GM23338 (cell line): ENCODE measurements at regions not wholly inside any gene's neighbourhood (a gene's known extent, or its start where the extent isn't known, plus 50 kb on each side); places are given as distances from the start of the nearest gene placed in this dataset.

Experiments used
- ATAC-seq: fragments of 200-7000 bp; cut with Tn5 transposase; 3 replicates; pipeline ENCODE4 v1.9.1; 2020
- DNase-seq: peaks from one replicate; pipeline ENCODE4 v3.0.0-alpha.2; 2015; ENCODE audit warnings: low spot score
- H2AFZ ChIP-seq: fragments of 200-600 bp; sonication (generic); 2 replicates; pipeline ENCODE4 v1.8.0; 2016; ENCODE audit warnings: antibody characterized with exemption, mild to moderate bottlenecking, moderate library complexity
- H3F3A ChIP-seq: fragments of 200-600 bp; sonication (generic); replicated peaks from 2 replicates; pipeline ENCODE4 v1.8.0; 2017; ENCODE audit warnings: antibody characterized with exemption, mixed run types, low read depth
- H3K27ac ChIP-seq: fragments of 200-600 bp; sonication (generic); 2 replicates; pipeline ENCODE4 v1.6.1; 2016; ENCODE audit warnings: low read depth
- H3K27me3 ChIP-seq: fragments of 200-600 bp; sonication (generic); 2 replicates; pipeline ENCODE4 v1.8.0; 2016; ENCODE audit warnings: mild to moderate bottlenecking, mixed run types, moderate library complexity; ENCODE audit not compliant: insufficient read depth
- H3K36me3 ChIP-seq: fragments of 200-600 bp; sonication (generic); 2 replicates; pipeline ENCODE4 v1.8.0; 2016; ENCODE audit warnings: mild to moderate bottlenecking; ENCODE audit not compliant: insufficient read depth
- H3K4me1 ChIP-seq: fragments of 200-600 bp; sonication (generic); 2 replicates; pipeline ENCODE4 v1.8.0; 2016; ENCODE audit warnings: mild to moderate bottlenecking, moderate library complexity; ENCODE audit not compliant: insufficient read depth
- H3K4me2 ChIP-seq: fragments of 200-600 bp; sonication (generic); 2 replicates; pipeline ENCODE4 v1.7.1; 2017; ENCODE audit warnings: mixed run types
- H3K4me3 ChIP-seq: fragments of 200-600 bp; sonication (generic); 2 replicates; pipeline ENCODE4 v1.6.1; 2016; ENCODE audit warnings: mixed run types
- H3K79me2 ChIP-seq: fragments of 200-600 bp; sonication (generic); replicated peaks from 2 replicates; pipeline ENCODE4 v1.8.0; 2017; ENCODE audit warnings: mild to moderate bottlenecking; ENCODE audit not compliant: insufficient read depth
- H3K9me2 ChIP-seq: fragments of 200-600 bp; sonication (generic); 2 replicates; pipeline ENCODE4 v1.8.0; 2017; ENCODE audit not compliant: insufficient read depth
- H4K20me1 ChIP-seq: fragments of 200-600 bp; sonication (generic); replicated peaks from 2 replicates; pipeline ENCODE4 v1.8.0; 2017; ENCODE audit warnings: mild to moderate bottlenecking; ENCODE audit not compliant: insufficient read depth
- H3K27ac Mint-ChIP-seq: 2 replicates; pipeline ENCODE4 v1.8.0; 2020; ENCODE audit warnings: inconsistent platforms, mild to moderate bottlenecking, moderate library complexity, mixed read lengths
- H3K27me3 Mint-ChIP-seq: 3 replicates; pipeline ENCODE4 v1.8.0; 2022; ENCODE audit warnings: low read depth, mild to moderate bottlenecking, moderate library complexity, mixed read lengths, inconsistent platforms; ENCODE audit not compliant: insufficient read depth, poor library complexity
- H3K36me3 Mint-ChIP-seq: 3 replicates; pipeline ENCODE4 v1.8.0; 2021; ENCODE audit warnings: low read depth, mild to moderate bottlenecking, inconsistent platforms, moderate library complexity, mixed read lengths
- H3K4me1 Mint-ChIP-seq: 3 replicates; pipeline ENCODE4 v1.8.0; 2020; ENCODE audit warnings: mild to moderate bottlenecking, inconsistent platforms, mixed read lengths
- H3K4me3 Mint-ChIP-seq: 3 replicates; pipeline ENCODE4 v1.8.0; 2021; ENCODE audit warnings: moderate library complexity, mild to moderate bottlenecking, inconsistent platforms, mixed read lengths
- H3K9me3 Mint-ChIP-seq: 3 replicates; pipeline ENCODE4 v1.8.0; 2020; ENCODE audit warnings: moderate library complexity, mild to moderate bottlenecking, inconsistent platforms, mixed read lengths
- CREB1 ChIP-seq: fragments of 250-450 bp; sonication (Bioruptor Pico); IDR thresholded peaks from 2 replicates; pipeline ENCODE4 v1.5.0; 2020; ENCODE audit warnings: low read depth, mild to moderate bottlenecking, moderate library complexity
- CTCF ChIP-seq, 2 experiments: fragments of 200-600 bp in 1 of 2; sonication (generic) in 1 of 2; conservative IDR thresholded peaks; 2 replicates each; pipeline versions ENCODE4 v1.5.1 to v1.6.1; 2016 to 2017; ENCODE audit warnings: antibody characterized with exemption in 2 of 2, low read depth in 2 of 2, mild to moderate bottlenecking in 2 of 2, moderate library complexity in 1 of 2
- ETS1 ChIP-seq: IDR thresholded peaks from 2 replicates; pipeline ENCODE4 v1.6.1; 2016; ENCODE audit warnings: antibody characterized with exemption
- EZH2 ChIP-seq: fragments of 200-600 bp; sonication (generic); IDR thresholded peaks from one replicate; pipeline ENCODE4 v1.8.0; 2017; ENCODE audit warnings: antibody characterized with exemption, mild to moderate bottlenecking, low read depth; ENCODE audit not compliant: unreplicated experiment
- EZH2phosphoT487 ChIP-seq: fragments of 200-600 bp; sonication (generic); IDR thresholded peaks from one replicate; pipeline ENCODE4 v1.8.1; 2018; ENCODE audit warnings: antibody characterized with exemption; ENCODE audit not compliant: unreplicated experiment
- JUNB ChIP-seq: IDR thresholded peaks from one replicate; pipeline ENCODE4 v1.6.1; 2016; ENCODE audit warnings: antibody characterized with exemption; ENCODE audit not compliant: unreplicated experiment
- NANOG ChIP-seq: IDR thresholded peaks from 2 replicates; pipeline ENCODE4 v1.6.1; 2016; ENCODE audit warnings: antibody characterized with exemption, borderline replicate concordance
- POLR2AphosphoS5 ChIP-seq: IDR thresholded peaks from 2 replicates; pipeline ENCODE4 v1.6.1; 2016; ENCODE audit warnings: antibody characterized with exemption, low read depth
- REST ChIP-seq: IDR thresholded peaks from one replicate; pipeline ENCODE4 v1.6.1; 2018; ENCODE audit warnings: antibody characterized with exemption; ENCODE audit not compliant: unreplicated experiment
- STAT1 ChIP-seq: IDR thresholded peaks from one replicate; pipeline ENCODE4 v1.6.1; 2016; ENCODE audit warnings: antibody characterized with exemption; ENCODE audit not compliant: unreplicated experiment
- ZNF114 ChIP-seq: fragments of 250-450 bp; sonication (Bioruptor Pico); IDR thresholded peaks from 2 replicates; pipeline ENCODE4 v1.5.0; 2020; ENCODE audit warnings: mild to moderate bottlenecking, moderate library complexity
- ZNF331 ChIP-seq: fragments of 250-450 bp; sonication (Bioruptor Pico); IDR thresholded peaks from 2 replicates; pipeline ENCODE4 v1.5.0; 2020; ENCODE audit warnings: low read depth, mild to moderate bottlenecking, moderate library complexity
- ZNF462 ChIP-seq: fragments of 250-450 bp; sonication (Bioruptor Pico); IDR thresholded peaks from 2 replicates; pipeline ENCODE4 v1.5.0; 2020; ENCODE audit warnings: mild to moderate bottlenecking, moderate library complexity

- no peak overlapping the region for H3K27ac Mint-ChIP-seq
- no peak overlapping the region for H3K4me3 ChIP-seq
- H2AFZ ChIP-seq, result 0 out of 2 replicates have a peak overlapping the region, but pooled peaks have one; percentile 8
Observed at GRCh38 chr3:102301155-102301880, 133.5 kb upstream of the ZPLD1 start.

More at GRCh38 chr3:102301155-102301880, 133.5 kb upstream of the ZPLD1 start:
- Histone ChIP-seq H3K79me2 (no peaks in the 10 kb centered on the region), H3K4me1 (no peaks in the 10 kb centered on the region), H3K27me3 (no peaks in the 10 kb centered on the region), H3F3A (no peaks in the 10 kb centered on the region), H3K4me2 (no peak overlapping the region), H3K9me2 (peaks cover 4% of the 10 kb centered on the region; the same call in 1 of the 2 replicates), H4K20me1 (no peaks in the 10 kb centered on the region), H3K27ac (no peak overlapping the region), H3K36me3 (no peaks in the 10 kb centered on the region)
- ATAC-seq (no peak), DNase-seq (no peak)
- peaks cover 12% of the 10 kb centered on the region for H3K4me1 Mint-ChIP-seq
- no peak overlapping the region for H3K4me3 Mint-ChIP-seq
- no peaks in the 10 kb centered on the region; the same call in 2 of the 3 replicates for H3K9me3 Mint-ChIP-seq
- H3K36me3 Mint-ChIP-seq, result no peaks in the 10 kb centered on the region
- TF ChIP-seq STAT1, result no peak
- no peak for TF ChIP-seq CREB1 (CRISPR knock-in tag)
- no peak for TF ChIP-seq ZNF462
- TF ChIP-seq JUNB, result no peak
- no peak for TF ChIP-seq ZNF114 (CRISPR knock-in tag)
- no peak for TF ChIP-seq CTCF (conservative IDR thresholded peaks at IDR 0.05; ENCODE audit: low read depth in 2 of 2)
- no peak for TF ChIP-seq POLR2AphosphoS5
- TF ChIP-seq ETS1, result no peak
- TF ChIP-seq EZH2, result no peak
- no peak for TF ChIP-seq REST
- no peak for TF ChIP-seq NANOG
- TF ChIP-seq EZH2phosphoT487, result no peak
- TF ChIP-seq ZNF331 (CRISPR knock-in tag), result no peak
- no peaks in the 10 kb centered on the region for H3K27me3 Mint-ChIP-seq
